ENCODE measurements at regions not wholly inside any gene's neighbourhood (a gene's known extent, or its start where the extent isn't known, plus 50 kb on each side); places are given as distances from the start of the nearest gene placed in this dataset.
A peak's percentile ranks its signal among the peaks of the same experiment; 100 is the strongest.

- no peak for DNase-seq (ENCODE audit: low read depth)
Measured at GRCh38 chr5:133797167-133797566, 171.3 kb downstream of the C5orf15 start.

GRCh38 chr5:133796186-133796585 is 172.2 kb downstream of the C5orf15 start:
- no peak for DNase-seq (ENCODE audit: low read depth)

GRCh38 chr5:133794771-133795415 is 173.5 kb downstream of the C5orf15 start:
- DNase-seq (ENCODE audit: low read depth): no peak

- DNase-seq (ENCODE audit: low read depth): no peak
Measured at GRCh38 chr5:133793756-133794465, 174.5 kb downstream of the C5orf15 start.

GRCh38 chr5:133792655-133793054 is 175.8 kb downstream of the C5orf15 start:
- no peak for DNase-seq (ENCODE audit: low read depth)

GRCh38 chr5:133792024-133792423 is 176.4 kb downstream of the C5orf15 start:
- no peak for DNase-seq (ENCODE audit: low read depth)

- no peak for DNase-seq (ENCODE audit: low read depth)
Measured at GRCh38 chr5:133790898-133791297, 177.5 kb downstream of the C5orf15 start.

- DNase-seq (ENCODE audit: low read depth): no peak
Measured at GRCh38 chr5:133789428-133789827, 177.1 kb upstream of the FSTL4 start.

- no peak for DNase-seq (ENCODE audit: low read depth)
Measured at GRCh38 chr5:133788121-133788520, 175.8 kb upstream of the FSTL4 start.

- no peak for DNase-seq (ENCODE audit: low read depth)
Measured at GRCh38 chr5:133786420-133786819, 174.1 kb upstream of the FSTL4 start.

GRCh38 chr5:133785182-133785581 is 172.8 kb upstream of the FSTL4 start:
- no peak for DNase-seq (ENCODE audit: low read depth)

- no peak for DNase-seq (ENCODE audit: low read depth)
Measured at GRCh38 chr5:133783481-133783880, 171.1 kb upstream of the FSTL4 start.

GRCh38 chr5:133782736-133783135 is 170.4 kb upstream of the FSTL4 start:
- no peak for DNase-seq (ENCODE audit: low read depth)

- no peak for DNase-seq (ENCODE audit: low read depth)
Measured at GRCh38 chr5:133781436-133782225, 169.3 kb upstream of the FSTL4 start.

GRCh38 chr5:133780619-133781280 is 168.4 kb upstream of the FSTL4 start:
- DNase-seq (ENCODE audit: low read depth): no peak

GRCh38 chr5:133779828-133780475 is 167.6 kb upstream of the FSTL4 start:
- no peak for DNase-seq (ENCODE audit: low read depth)

GRCh38 chr5:133778636-133779035 is 166.3 kb upstream of the FSTL4 start:
- no peak for DNase-seq (ENCODE audit: low read depth)

- DNase-seq (ENCODE audit: low read depth): no peak
Measured at GRCh38 chr5:133777951-133778350, 165.6 kb upstream of the FSTL4 start.

- no peak for DNase-seq (ENCODE audit: low read depth)
Measured at GRCh38 chr5:133775584-133776304, 163.4 kb upstream of the FSTL4 start.

- peak; percentile 2 for DNase-seq (ENCODE audit: low read depth)
Measured at GRCh38 chr5:133773247-133774202, 161.2 kb upstream of the FSTL4 start.
